SK-N-MC (cell line): ENCODE measurements at regions not wholly inside any gene's neighbourhood (a gene's known extent, or its start where the extent isn't known, plus 50 kb on each side); places are given as distances from the start of the nearest gene placed in this dataset.

Experiments
- EZH2 ChIP-seq: fragments of 200-600 bp; sonication (generic); IDR thresholded peaks from one replicate; pipeline ENCODE4 v1.6.1; 2017; ENCODE audit warnings: antibody characterized with exemption
- POLR2AphosphoS5 ChIP-seq: IDR thresholded peaks from 2 replicates; pipeline ENCODE4 v1.6.1; 2012; ENCODE audit warnings: mild to moderate bottlenecking, low read depth, low read length, borderline replicate concordance

GRCh38 chr3:104032283-104032682, 1334.4 kb upstream of the ALCAM start:
- TF ChIP-seq EZH2 (no peak), POLR2AphosphoS5 (no peak)
